Neural cell (in vitro differentiated cells): ENCODE measurements at regions not wholly inside any gene's neighbourhood (a gene's known extent, or its start where the extent isn't known, plus 50 kb on each side); places are given as distances from the start of the nearest gene placed in this dataset.

Experiments
- H2AFZ ChIP-seq: fragments of 200-600, 300-800 bp; sonication (generic), shearing (Covaris generic); 2 replicates; pipeline ENCODE4 v1.6.0; 2014; ENCODE audit warnings: low read depth, mild to moderate bottlenecking, antibody characterized with exemption, low read length, moderate library complexity
- H3F3A ChIP-seq: fragments of 200-600 bp; shearing (Covaris generic); 2 replicates; pipeline ENCODE4 v1.6.1; 2016; ENCODE audit warnings: mild to moderate bottlenecking, moderate library complexity, mixed read lengths, antibody characterized with exemption, low read length; ENCODE audit not compliant: insufficient read depth, poor library complexity, severe bottlenecking
- H3K27ac ChIP-seq: fragments of 200-600, 300-800 bp; sonication (generic), shearing (Covaris generic); 2 replicates; pipeline ENCODE4 v1.5.1; 2014; ENCODE audit warnings: mild to moderate bottlenecking, low read length, moderate library complexity
- H3K27me3 ChIP-seq: fragments of 300-800, 200-600 bp; sonication (generic), shearing (Covaris generic); 2 replicates; pipeline ENCODE4 v1.6.0; 2014; ENCODE audit warnings: mild to moderate bottlenecking, low read depth, low read length, moderate library complexity; ENCODE audit not compliant: insufficient read depth
- H3K36me3 ChIP-seq: fragments of 300-800, 200-600 bp; sonication (generic), shearing (Covaris generic); 2 replicates; pipeline ENCODE4 v1.5.1; 2014; ENCODE audit warnings: mild to moderate bottlenecking, antibody characterized with exemption, low read length, moderate library complexity; ENCODE audit not compliant: insufficient read depth
- H3K4me2 ChIP-seq: fragments of 300-800, 200-600 bp; sonication (generic), shearing (Covaris generic); 2 replicates; pipeline ENCODE4 v1.6.0; 2014; ENCODE audit warnings: mild to moderate bottlenecking, low read length
- H3K4me3 ChIP-seq: fragments of 300-800, 200-600 bp; sonication (generic), shearing (Covaris generic); 2 replicates; pipeline ENCODE4 v1.5.1; 2014; ENCODE audit warnings: mild to moderate bottlenecking, low read length, moderate library complexity
- H3K79me2 ChIP-seq: fragments of 200-600 bp; shearing (Covaris generic); replicated peaks from 2 replicates; pipeline ENCODE4 v1.6.0; 2014; ENCODE audit warnings: mild to moderate bottlenecking, low read length, moderate library complexity; ENCODE audit not compliant: insufficient read depth
- H3K9ac ChIP-seq: fragments of 300-800, 200-600 bp; sonication (generic), shearing (Covaris generic); 2 replicates; pipeline ENCODE4 v1.6.1; 2016; ENCODE audit warnings: mild to moderate bottlenecking, low read length, mixed read lengths
- H3K9me2 ChIP-seq: fragments of 200-600 bp; shearing (Covaris generic); 2 replicates; pipeline ENCODE4 v1.6.1; 2016; ENCODE audit warnings: mild to moderate bottlenecking, low read length, mixed read lengths; ENCODE audit not compliant: insufficient read depth
- H3K9me3 ChIP-seq: fragments of 200-600, 300-800 bp; sonication (generic), shearing (Covaris generic); 2 replicates; pipeline ENCODE4 v1.6.1; 2016; ENCODE audit warnings: mild to moderate bottlenecking, mixed run types, low read length, moderate library complexity, mixed read lengths
- H4K20me1 ChIP-seq: fragments of 200-600 bp; shearing (Covaris generic); 2 replicates; pipeline ENCODE4 v1.6.1; 2016; ENCODE audit warnings: mild to moderate bottlenecking, mixed run types; ENCODE audit not compliant: insufficient read depth
- CTCF ChIP-seq: fragments of 450-650 bp; IDR thresholded peaks from 2 replicates; pipeline ENCODE4 v1.5.1; 2014; ENCODE audit warnings: antibody characterized with exemption, mild to moderate bottlenecking, moderate library complexity; ENCODE audit not compliant: poor library complexity, severe bottlenecking
- EP300 ChIP-seq: fragments of 450-650 bp; conservative IDR thresholded peaks from 2 replicates; pipeline ENCODE4 v1.6.1; 2014; ENCODE audit warnings: antibody characterized with exemption, mild to moderate bottlenecking, moderate library complexity; ENCODE audit not compliant: poor library complexity, severe bottlenecking
- EZH2 ChIP-seq: fragments of 200-600, 300-800 bp; shearing (Covaris generic), sonication (generic); IDR thresholded peaks from 2 replicates; pipeline ENCODE4 v1.6.1; 2014; ENCODE audit warnings: antibody characterized with exemption, low read length, borderline replicate concordance, mild to moderate bottlenecking; ENCODE audit not compliant: insufficient read depth, poor library complexity, severe bottlenecking
- MXI1 ChIP-seq: fragments of 450-650 bp; conservative IDR thresholded peaks from 2 replicates; pipeline ENCODE4 v1.6.1; 2014; ENCODE audit warnings: antibody characterized with exemption, mild to moderate bottlenecking; ENCODE audit not compliant: poor library complexity, severe bottlenecking
- POLR2AphosphoS5 ChIP-seq: IDR thresholded peaks from 2 replicates; pipeline ENCODE4 v1.6.1; 2012
- RAD21 ChIP-seq: fragments of 450-650 bp; conservative IDR thresholded peaks from 2 replicates; pipeline ENCODE4 v1.6.1; 2014; ENCODE audit warnings: antibody characterized with exemption, mild to moderate bottlenecking, moderate library complexity
- REST ChIP-seq: IDR thresholded peaks from 2 replicates; pipeline ENCODE4 v1.6.1; 2012; ENCODE audit warnings: borderline replicate concordance
- SMC3 ChIP-seq: fragments of 450-650 bp; conservative IDR thresholded peaks from 2 replicates; pipeline ENCODE4 v1.6.1; 2014; ENCODE audit warnings: antibody characterized with exemption, mild to moderate bottlenecking, moderate library complexity; ENCODE audit not compliant: poor library complexity
- TAF1 ChIP-seq: IDR thresholded peaks from 2 replicates; pipeline ENCODE4 v1.6.1; 2012; ENCODE audit warnings: low read depth

GRCh38 chr10:89857431-89858042 lies 156.1 kb downstream of the KIF20B start:
- TF ChIP-seq RAD21 (no peak), POLR2AphosphoS5 (no peak), TAF1 (no peak), MXI1 (no peak), CTCF (no peak), EZH2 (no peak), EP300 (no peak), SMC3 (no peak), REST (no peak)
- Histone ChIP-seq H4K20me1 (no peaks in the 10 kb centered on the region), H3K4me2 (no peak overlapping the region), H3K27me3 (no peaks in the 10 kb centered on the region), H3K4me3 (no peak overlapping the region), H3F3A (no peaks in the 10 kb centered on the region), H3K9ac (no peak overlapping the region), H3K36me3 (no peaks in the 10 kb centered on the region), H3K79me2 (no peaks in the 10 kb centered on the region), H3K27ac (no peak overlapping the region), H3K9me2 (no peaks in the 10 kb centered on the region), H3K9me3 (no peaks in the 10 kb centered on the region), H2AFZ (no peak overlapping the region)

- H3K27me3 ChIP-seq: no peaks in the 10 kb centered on the region
- no peaks in the 10 kb centered on the region for H3K36me3 ChIP-seq
- no peak overlapping the region for H3K4me2 ChIP-seq
- H2AFZ ChIP-seq: no peak overlapping the region
- no peak overlapping the region for H3K27ac ChIP-seq
- H3K9ac ChIP-seq: no peak overlapping the region
- no peaks in the 10 kb centered on the region for H3F3A ChIP-seq
- H3K79me2 ChIP-seq: no peaks in the 10 kb centered on the region
- no peaks in the 10 kb centered on the region for H3K9me2 ChIP-seq
- H3K9me3 ChIP-seq: no peaks in the 10 kb centered on the region
- no peak overlapping the region for H3K4me3 ChIP-seq
- no peaks in the 10 kb centered on the region for H4K20me1 ChIP-seq
- TF ChIP-seq TAF1: no peak
These were observed 159.8 kb downstream of the KIF20B start for GRCh38 chr10:89861199-89861573.
